ENCODE measurements at regions not wholly inside any gene's neighbourhood (a gene's known extent, or its start where the extent isn't known, plus 50 kb on each side); places are given as distances from the start of the nearest gene placed in this dataset.

- no peak for DNase-seq (ENCODE audit: low read depth)
Measured at GRCh38 chr3:106175276-106175675, 306.5 kb upstream of the CBLB start.

- DNase-seq (ENCODE audit: low read depth): no peak
Measured at GRCh38 chr3:106176734-106177133, 307.9 kb upstream of the CBLB start.

GRCh38 chr3:106182950-106183511 lies 314.2 kb upstream of the CBLB start:
- no peak for DNase-seq (ENCODE audit: low read depth)

DNA sequence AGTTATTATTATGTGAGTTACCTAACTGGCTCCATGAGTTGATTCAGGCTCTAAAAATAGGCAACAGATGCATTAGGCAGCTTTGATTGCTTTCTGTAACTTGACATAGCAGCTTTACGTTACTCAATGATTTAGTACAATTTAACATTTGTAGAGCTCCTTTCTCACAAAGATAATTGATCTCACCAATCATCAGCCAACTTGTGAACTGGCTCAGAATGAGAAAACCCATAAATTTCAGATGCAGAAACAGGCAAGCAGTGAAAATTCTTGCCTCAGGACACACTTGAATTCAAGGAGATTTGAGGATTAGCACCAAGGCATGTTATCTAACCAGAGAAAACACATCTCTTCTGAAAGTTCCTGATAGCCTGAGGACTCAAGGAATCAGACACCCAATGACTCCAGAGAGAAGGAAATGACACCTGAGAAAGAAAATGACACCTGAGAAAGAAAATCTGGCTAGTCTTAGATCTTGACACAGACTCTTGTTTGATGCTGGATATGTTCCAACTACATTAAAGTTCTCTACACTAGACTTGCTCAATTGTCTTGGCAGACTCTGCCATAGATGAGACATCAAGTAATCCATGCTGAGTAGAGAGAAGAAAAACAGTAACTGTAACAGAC lies 315.1 kb upstream of the CBLB start:
- peak; percentile 82 for DNase-seq (ENCODE audit: low read depth)

GRCh38 chr3:106184540-106185457 lies 316.0 kb upstream of the CBLB start:
- DNase-seq (ENCODE audit: low read depth): no peak

DNA sequence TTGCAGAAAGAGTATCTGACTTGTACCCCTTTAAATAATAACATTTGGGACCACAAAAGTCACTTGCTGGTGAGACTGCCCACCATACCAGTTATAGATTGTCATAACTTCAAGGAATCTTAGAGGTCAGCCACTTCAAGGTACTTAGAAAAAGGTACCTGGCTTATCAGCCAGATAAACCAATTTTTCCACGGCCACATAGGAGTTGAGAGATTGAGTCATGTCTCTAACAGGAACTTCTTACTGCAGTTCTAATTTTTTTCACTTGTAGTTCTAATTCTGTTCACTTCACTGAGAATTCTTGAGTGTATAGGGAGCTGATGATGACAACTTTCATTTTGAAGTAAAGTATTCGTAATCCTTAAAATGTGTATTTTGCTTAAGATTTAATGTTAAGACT lies 317.1 kb upstream of the CBLB start:
- DNase-seq (ENCODE audit: low read depth): no peak

DNA sequence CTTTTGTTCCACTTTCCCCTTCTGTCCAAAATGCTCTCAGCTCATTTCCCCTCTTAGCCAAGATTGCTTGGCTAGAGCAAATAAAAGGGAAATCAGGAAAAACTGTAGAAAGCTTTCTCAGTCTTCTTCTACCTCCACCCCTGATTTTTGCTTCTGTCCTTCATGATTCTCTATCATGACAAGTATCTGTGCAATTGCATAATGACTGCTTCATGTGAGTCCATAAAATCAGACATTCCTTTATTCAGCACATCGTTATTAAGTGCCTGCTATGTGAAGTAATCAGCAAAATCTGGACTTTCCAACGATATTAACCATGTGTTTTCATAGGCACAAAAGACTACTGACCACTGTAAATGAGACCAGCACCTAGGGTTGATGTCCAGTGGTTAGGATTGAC lies 321.5 kb upstream of the CBLB start:
- DNase-seq (ENCODE audit: low read depth): no peak

GRCh38 chr3:106191211-106191610 lies 322.4 kb upstream of the CBLB start:
- no peak for DNase-seq (ENCODE audit: low read depth)

- no peak for DNase-seq (ENCODE audit: low read depth)
Measured at GRCh38 chr3:106191913-106192312, 323.1 kb upstream of the CBLB start.

DNA sequence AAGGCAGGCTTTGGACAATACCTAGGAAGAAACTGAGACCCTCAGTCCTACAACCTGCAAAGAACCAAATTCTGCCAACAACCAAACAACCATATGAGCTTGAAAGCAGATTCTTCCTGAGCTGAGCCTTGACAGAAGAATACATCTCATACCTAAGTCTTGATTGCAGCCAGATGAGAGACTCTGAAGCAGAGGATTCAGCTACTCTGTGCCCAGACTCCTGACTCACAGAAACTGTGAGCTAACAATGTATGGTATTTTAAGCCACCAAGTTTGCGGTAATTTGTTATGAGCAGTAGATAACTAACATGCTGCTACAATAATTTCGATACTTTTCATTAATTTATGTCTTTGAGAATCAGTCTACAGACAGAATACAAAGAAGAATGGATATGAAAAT lies 325.1 kb upstream of the CBLB start:
- DNase-seq (ENCODE audit: low read depth): peak; percentile 51

DNA sequence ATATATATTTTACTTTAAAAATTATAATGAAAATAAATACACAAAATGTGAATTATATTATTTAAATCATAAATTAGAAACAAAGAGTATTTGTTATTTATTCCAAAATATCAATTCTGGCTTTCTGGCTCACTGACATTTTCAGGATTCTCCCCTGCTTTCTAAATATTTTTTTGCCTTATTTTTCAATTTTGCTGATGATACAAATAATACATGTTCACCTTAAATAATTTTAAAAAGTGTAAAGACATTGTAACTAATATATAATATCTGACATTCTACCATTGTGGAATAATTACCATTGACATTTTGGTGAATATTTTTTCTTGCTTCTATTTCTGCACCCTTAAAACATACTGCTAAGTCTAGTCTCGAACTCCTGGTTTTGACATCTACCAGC lies 325.9 kb upstream of the CBLB start:
- no peak for DNase-seq (ENCODE audit: low read depth)

DNA sequence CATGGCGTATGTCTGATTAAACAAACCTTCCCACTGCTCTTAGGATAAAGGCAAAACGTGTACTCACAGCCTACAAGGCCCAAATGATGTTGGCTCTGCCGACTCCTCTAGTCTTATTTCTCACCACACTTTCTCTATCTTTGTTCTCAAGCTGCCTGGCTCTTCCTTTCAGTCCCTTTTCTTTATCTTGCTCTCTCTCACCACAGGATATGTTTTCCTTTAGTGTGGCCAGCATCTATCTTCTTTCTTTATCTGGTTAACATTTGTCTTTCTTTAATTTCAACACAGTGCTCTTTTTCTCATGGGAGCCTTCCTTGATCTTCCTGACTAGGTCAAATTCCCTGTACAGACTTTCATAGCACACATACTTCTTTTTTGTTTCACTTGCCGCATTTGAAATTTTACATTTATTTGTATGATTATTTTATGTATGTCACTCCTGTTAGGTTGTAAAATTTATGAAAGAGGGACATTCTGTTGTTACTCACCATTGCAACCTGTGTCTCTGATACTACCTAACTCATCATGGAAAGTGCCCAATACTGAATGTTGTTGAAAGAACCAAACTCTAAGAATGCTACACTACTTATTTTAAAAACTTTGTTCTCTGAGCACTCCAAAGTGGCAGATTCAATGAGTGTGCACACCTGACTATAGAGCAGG lies 328.9 kb upstream of the CBLB start:
- no peak for DNase-seq (ENCODE audit: low read depth)

GRCh38 chr3:106204160-106204868 lies 335.5 kb upstream of the CBLB start:
- DNase-seq (ENCODE audit: low read depth): no peak

- DNase-seq (ENCODE audit: low read depth): peak; percentile 26
Measured at GRCh38 chr3:106206146-106206545, 337.3 kb upstream of the CBLB start.

DNA sequence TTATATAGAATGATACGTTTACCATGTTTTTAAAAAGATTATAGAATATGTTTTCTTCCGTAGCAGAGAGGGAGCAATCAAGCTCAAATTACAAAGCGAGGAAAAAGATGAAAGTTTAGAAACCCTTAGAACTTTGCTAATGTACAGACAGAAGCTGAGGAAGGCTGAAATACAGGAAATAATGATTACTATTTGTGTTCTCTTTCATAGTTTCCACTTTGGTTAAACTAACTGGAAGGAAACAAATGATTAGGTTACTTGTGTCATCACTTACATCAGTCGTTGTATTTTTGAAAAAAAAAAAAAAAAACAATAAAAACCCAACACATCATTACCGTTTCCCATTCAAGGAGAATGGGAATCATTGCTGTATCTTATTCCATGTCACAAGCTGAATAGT lies 337.8 kb upstream of the CBLB start:
- no peak for DNase-seq (ENCODE audit: low read depth)

- no peak for DNase-seq (ENCODE audit: low read depth)
Measured at GRCh38 chr3:106208251-106208650, 339.4 kb upstream of the CBLB start.

DNA sequence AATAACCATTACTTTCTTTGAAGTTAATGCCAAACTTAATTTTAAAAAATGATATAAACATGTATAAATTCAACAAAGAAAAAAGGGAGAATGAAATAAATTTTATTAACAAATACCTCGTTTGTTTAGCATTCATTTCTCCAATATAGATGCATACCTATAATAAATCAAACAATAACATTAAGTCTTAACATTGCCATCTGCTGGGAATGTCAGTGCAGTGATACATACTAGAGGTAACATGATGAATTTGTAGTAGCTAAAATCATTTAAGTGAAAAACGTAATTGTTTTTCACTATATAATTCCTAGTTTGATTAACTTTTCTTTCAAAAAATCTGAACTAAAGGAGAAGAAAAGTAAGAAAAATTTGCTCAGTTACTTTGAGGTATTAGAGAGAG lies 340.2 kb upstream of the CBLB start:
- no peak for DNase-seq (ENCODE audit: low read depth)

DNA sequence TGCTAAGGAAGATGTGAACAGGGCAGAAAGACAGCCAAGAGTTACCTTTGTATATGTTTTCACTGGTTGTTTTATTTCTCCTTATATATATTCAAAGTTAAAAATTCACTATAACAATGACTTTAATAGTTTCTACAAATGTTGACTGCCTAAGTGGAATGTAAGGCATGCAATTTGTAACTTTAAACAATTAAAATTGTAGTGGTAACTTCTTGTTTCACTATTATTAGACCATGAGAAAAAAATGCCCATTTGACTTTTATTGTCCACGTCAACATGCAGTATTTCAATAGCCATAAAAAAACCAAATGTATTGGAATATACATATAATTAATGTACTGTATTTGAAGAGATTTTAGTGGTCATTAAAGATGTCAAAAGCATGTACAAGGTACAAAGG lies 340.7 kb upstream of the CBLB start:
- DNase-seq (ENCODE audit: low read depth): no peak

GRCh38 chr3:106210923-106211322 lies 342.1 kb upstream of the CBLB start:
- no peak for DNase-seq (ENCODE audit: low read depth)

DNA sequence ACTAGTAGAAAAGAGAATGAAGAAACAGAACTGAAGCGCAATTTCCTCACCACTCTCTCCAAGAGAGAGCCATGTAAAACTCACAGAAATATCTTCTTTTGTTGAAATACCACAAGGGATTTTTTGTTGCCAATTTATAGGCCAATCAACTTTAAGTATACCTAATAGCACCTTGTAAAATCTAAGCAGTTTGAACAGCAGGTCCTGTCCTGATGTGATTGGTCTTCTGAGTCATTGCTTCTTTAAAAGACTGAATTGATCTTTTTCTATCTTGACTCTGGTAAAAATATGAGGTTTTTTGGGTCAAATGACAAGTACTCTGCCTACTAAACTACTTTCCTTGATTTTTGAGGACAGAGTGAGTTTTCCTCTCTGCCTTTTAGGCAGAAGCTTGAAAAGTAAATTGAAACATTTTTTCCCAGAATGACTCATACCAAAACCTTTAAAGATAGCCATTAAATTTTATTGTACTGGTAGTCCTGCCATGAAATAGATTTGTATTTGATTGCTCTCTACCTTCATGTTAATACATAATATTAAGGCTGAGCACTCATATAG lies 343.9 kb upstream of the CBLB start:
- DNase-seq (ENCODE audit: low read depth): no peak

DNA sequence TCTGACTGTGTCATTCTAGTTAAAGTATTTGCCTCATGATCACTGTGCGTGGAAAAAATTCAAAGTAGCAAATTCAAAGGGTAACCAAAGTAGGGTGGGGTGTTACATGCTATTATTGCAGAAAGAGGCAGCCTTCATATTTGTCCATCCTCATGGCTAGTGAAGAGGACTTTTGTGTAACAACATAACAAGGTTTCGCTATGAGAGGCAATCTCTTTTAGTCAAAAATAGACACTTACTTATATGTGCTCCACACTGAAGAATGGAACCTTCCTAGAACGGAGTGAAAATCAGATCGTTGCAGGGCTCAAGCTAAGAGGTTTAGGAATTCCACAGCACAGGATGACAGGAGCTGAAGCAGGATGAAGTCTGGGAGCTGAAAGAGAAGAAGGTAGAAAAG lies 345.1 kb upstream of the CBLB start:
- no peak for DNase-seq (ENCODE audit: low read depth)

- no peak for DNase-seq (ENCODE audit: low read depth)
Measured at GRCh38 chr3:106214641-106215040, 345.8 kb upstream of the CBLB start.
